ENCODE measurements at regions not wholly inside any gene's neighbourhood (a gene's known extent, or its start where the extent isn't known, plus 50 kb on each side); places are given as distances from the start of the nearest gene placed in this dataset.

- TF ChIP-seq, protein P1, sequence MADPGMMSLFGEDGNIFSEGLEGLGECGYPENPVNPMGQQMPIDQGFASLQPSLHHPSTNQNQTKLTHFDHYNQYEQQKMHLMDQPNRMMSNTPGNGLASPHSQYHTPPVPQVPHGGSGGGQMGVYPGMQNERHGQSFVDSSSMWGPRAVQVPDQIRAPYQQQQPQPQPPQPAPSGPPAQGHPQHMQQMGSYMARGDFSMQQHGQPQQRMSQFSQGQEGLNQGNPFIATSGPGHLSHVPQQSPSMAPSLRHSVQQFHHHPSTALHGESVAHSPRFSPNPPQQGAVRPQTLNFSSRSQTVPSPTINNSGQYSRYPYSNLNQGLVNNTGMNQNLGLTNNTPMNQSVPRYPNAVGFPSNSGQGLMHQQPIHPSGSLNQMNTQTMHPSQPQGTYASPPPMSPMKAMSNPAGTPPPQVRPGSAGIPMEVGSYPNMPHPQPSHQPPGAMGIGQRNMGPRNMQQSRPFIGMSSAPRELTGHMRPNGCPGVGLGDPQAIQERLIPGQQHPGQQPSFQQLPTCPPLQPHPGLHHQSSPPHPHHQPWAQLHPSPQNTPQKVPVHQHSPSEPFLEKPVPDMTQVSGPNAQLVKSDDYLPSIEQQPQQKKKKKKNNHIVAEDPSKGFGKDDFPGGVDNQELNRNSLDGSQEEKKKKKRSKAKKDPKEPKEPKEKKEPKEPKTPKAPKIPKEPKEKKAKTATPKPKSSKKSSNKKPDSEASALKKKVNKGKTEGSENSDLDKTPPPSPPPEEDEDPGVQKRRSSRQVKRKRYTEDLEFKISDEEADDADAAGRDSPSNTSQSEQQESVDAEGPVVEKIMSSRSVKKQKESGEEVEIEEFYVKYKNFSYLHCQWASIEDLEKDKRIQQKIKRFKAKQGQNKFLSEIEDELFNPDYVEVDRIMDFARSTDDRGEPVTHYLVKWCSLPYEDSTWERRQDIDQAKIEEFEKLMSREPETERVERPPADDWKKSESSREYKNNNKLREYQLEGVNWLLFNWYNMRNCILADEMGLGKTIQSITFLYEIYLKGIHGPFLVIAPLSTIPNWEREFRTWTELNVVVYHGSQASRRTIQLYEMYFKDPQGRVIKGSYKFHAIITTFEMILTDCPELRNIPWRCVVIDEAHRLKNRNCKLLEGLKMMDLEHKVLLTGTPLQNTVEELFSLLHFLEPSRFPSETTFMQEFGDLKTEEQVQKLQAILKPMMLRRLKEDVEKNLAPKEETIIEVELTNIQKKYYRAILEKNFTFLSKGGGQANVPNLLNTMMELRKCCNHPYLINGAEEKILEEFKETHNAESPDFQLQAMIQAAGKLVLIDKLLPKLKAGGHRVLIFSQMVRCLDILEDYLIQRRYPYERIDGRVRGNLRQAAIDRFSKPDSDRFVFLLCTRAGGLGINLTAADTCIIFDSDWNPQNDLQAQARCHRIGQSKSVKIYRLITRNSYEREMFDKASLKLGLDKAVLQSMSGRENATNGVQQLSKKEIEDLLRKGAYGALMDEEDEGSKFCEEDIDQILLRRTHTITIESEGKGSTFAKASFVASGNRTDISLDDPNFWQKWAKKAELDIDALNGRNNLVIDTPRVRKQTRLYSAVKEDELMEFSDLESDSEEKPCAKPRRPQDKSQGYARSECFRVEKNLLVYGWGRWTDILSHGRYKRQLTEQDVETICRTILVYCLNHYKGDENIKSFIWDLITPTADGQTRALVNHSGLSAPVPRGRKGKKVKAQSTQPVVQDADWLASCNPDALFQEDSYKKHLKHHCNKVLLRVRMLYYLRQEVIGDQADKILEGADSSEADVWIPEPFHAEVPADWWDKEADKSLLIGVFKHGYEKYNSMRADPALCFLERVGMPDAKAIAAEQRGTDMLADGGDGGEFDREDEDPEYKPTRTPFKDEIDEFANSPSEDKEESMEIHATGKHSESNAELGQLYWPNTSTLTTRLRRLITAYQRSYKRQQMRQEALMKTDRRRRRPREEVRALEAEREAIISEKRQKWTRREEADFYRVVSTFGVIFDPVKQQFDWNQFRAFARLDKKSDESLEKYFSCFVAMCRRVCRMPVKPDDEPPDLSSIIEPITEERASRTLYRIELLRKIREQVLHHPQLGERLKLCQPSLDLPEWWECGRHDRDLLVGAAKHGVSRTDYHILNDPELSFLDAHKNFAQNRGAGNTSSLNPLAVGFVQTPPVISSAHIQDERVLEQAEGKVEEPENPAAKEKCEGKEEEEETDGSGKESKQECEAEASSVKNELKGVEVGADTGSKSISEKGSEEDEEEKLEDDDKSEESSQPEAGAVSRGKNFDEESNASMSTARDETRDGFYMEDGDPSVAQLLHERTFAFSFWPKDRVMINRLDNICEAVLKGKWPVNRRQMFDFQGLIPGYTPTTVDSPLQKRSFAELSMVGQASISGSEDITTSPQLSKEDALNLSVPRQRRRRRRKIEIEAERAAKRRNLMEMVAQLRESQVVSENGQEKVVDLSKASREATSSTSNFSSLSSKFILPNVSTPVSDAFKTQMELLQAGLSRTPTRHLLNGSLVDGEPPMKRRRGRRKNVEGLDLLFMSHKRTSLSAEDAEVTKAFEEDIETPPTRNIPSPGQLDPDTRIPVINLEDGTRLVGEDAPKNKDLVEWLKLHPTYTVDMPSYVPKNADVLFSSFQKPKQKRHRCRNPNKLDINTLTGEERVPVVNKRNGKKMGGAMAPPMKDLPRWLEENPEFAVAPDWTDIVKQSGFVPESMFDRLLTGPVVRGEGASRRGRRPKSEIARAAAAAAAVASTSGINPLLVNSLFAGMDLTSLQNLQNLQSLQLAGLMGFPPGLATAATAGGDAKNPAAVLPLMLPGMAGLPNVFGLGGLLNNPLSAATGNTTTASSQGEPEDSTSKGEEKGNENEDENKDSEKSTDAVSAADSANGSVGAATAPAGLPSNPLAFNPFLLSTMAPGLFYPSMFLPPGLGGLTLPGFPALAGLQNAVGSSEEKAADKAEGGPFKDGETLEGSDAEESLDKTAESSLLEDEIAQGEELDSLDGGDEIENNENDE (IDR thresholded peaks at IDR 0.05; ENCODE audit: insufficient replicate concordance, low read length): no peak
- TF ChIP-seq EZH2 (IDR thresholded peaks at IDR 0.05; ENCODE audit: low read depth, low read length, severe bottlenecking): no peak
Measured at GRCh38 chr1:70828177-70828576, 219.4 kb downstream of the PTGER3 start (continued).
